Activated T-cell treated with anti-CD3 and anti-CD28 coated beads, Interleukin-2, amount 50 U/mL, for 24 hours (primary cell): ENCODE measurements at regions not wholly inside any gene's neighbourhood (a gene's known extent, or its start where the extent isn't known, plus 50 kb on each side); places are given as distances from the start of the nearest gene placed in this dataset.
"Not testable (repeated sequence)": the region's sequence is repeated elsewhere in the genome, so short reads cannot be mapped to it uniquely, and the experiment has no call there.

Source experiments
- DNase-seq: peaks from one replicate; pipeline ENCODE4 v3.0.0-alpha.2; 2020
- H3K27ac Mint-ChIP-seq: 2 replicates; pipeline ENCODE4 v1.8.0; 2020; ENCODE audit warnings: mild to moderate bottlenecking, mixed read lengths
- H3K27me3 Mint-ChIP-seq: 2 replicates; pipeline ENCODE4 v1.8.0; 2020; ENCODE audit warnings: mixed read lengths
- H3K36me3 Mint-ChIP-seq: 2 replicates; pipeline ENCODE4 v1.8.0; 2020; ENCODE audit warnings: low read depth, mixed read lengths
- H3K4me1 Mint-ChIP-seq: 2 replicates; pipeline ENCODE4 v1.8.0; 2020; ENCODE audit warnings: low read depth, mixed read lengths
- H3K4me3 Mint-ChIP-seq: 2 replicates; pipeline ENCODE4 v1.8.0; 2020; ENCODE audit warnings: mild to moderate bottlenecking, moderate library complexity, mixed read lengths
- H3K9me3 Mint-ChIP-seq: 2 replicates; pipeline ENCODE4 v1.8.0; 2020; ENCODE audit warnings: mixed read lengths

GRCh38 chr16:58809213-58809612 is 75.1 kb upstream of the GOT2 start:
- DNase-seq, result no peak
- Mint-ChIP-seq H3K4me1 (peaks cover under 1% of the 10 kb centered on the region), H3K27ac (no peak overlapping the region), H3K9me3 (peaks cover 3% of the 10 kb centered on the region), H3K27me3 (peaks cover 20% of the 10 kb centered on the region), H3K4me3 (no peak overlapping the region), H3K36me3 (no peaks in the 10 kb centered on the region)

- Mint-ChIP-seq H3K27ac (no peak overlapping the region), H3K27me3 (peaks cover 15% of the 10 kb centered on the region), H3K9me3 (peaks cover 7% of the 10 kb centered on the region), H3K36me3 (no peaks in the 10 kb centered on the region), H3K4me1 (no peaks in the 10 kb centered on the region), H3K4me3 (no peak overlapping the region)
- no peak for DNase-seq
Observed at GRCh38 chr16:58807276-58807675, 73.2 kb upstream of the GOT2 start.

GRCh38 chr16:58801838-58802237 is 67.7 kb upstream of the GOT2 start:
- Mint-ChIP-seq H3K9me3 (peaks cover 14% of the 10 kb centered on the region), H3K4me3 (no peak overlapping the region), H3K27me3 (peaks cover 12% of the 10 kb centered on the region), H3K4me1 (no peaks in the 10 kb centered on the region), H3K27ac (no peak overlapping the region), H3K36me3 (no peaks in the 10 kb centered on the region)
- no peak for DNase-seq

- peaks cover 7% of the 10 kb centered on the region for H3K9me3 Mint-ChIP-seq
- DNase-seq, result no peak
- no peak overlapping the region for H3K27ac Mint-ChIP-seq
- no peak overlapping the region for H3K4me3 Mint-ChIP-seq
- H3K4me1 Mint-ChIP-seq, result no peaks in the 10 kb centered on the region
- no peaks in the 10 kb centered on the region for H3K36me3 Mint-ChIP-seq
- peaks cover 4% of the 10 kb centered on the region for H3K27me3 Mint-ChIP-seq
Observed at GRCh38 chr16:58797137-58797801, 63.2 kb upstream of the GOT2 start.

- DNase-seq, result no peak
- Mint-ChIP-seq H3K9me3 (no peaks in the 10 kb centered on the region), H3K27ac (no peak overlapping the region), H3K4me3 (no peak overlapping the region), H3K4me1 (no peaks in the 10 kb centered on the region), H3K36me3 (no peaks in the 10 kb centered on the region), H3K27me3 (peaks cover 12% of the 10 kb centered on the region)
Observed at GRCh38 chr16:58793366-58793765, 59.2 kb upstream of the GOT2 start.

- no peak overlapping the region for H3K27ac Mint-ChIP-seq
- DNase-seq, result no peak
- H3K9me3 Mint-ChIP-seq, result no peaks in the 10 kb centered on the region
- H3K4me3 Mint-ChIP-seq, result no peak overlapping the region
- H3K36me3 Mint-ChIP-seq, result no peaks in the 10 kb centered on the region
- H3K27me3 Mint-ChIP-seq, result peaks cover 8% of the 10 kb centered on the region
- no peaks in the 10 kb centered on the region for H3K4me1 Mint-ChIP-seq
Observed at GRCh38 chr16:58792188-58792587, 58.1 kb upstream of the GOT2 start.

- H3K9me3 Mint-ChIP-seq, DNase-seq, H3K36me3 Mint-ChIP-seq, H3K4me1 Mint-ChIP-seq, H3K27ac Mint-ChIP-seq, H3K4me3 Mint-ChIP-seq, H3K27me3 Mint-ChIP-seq: not testable (repeated sequence)
Observed at GRCh38 chr16:58790816-58791557, 56.9 kb upstream of the GOT2 start.

- Mint-ChIP-seq H3K9me3 (peaks cover 3% of the 10 kb centered on the region), H3K4me1 (no peaks in the 10 kb centered on the region), H3K27ac (no peak overlapping the region), H3K27me3 (peaks cover 8% of the 10 kb centered on the region), H3K36me3 (no peaks in the 10 kb centered on the region), H3K4me3 (no peak overlapping the region)
- DNase-seq, result no peak
Observed at GRCh38 chr16:58789351-58789750, 55.2 kb upstream of the GOT2 start.
